Panc1 (cell line): ENCODE measurements at regions not wholly inside any gene's neighbourhood (a gene's known extent, or its start where the extent isn't known, plus 50 kb on each side); places are given as distances from the start of the nearest gene placed in this dataset.
"Not testable (repeated sequence)": the region's sequence is repeated elsewhere in the genome, so short reads cannot be mapped to it uniquely, and the experiment has no call there.

ENCODE experiments used
- ATAC-seq: fragments of 200-7000 bp; cut with Tn5 transposase; 2 replicates; pipeline ENCODE4 v1.9.1; 2020; ENCODE audit warnings: mild to moderate bottlenecking, moderate library complexity
- BruUV-seq: library from RNA; stranded (reverse); fragments of 400-500 nt; replicated peaks from 2 replicates; lab custom pipeline; 2021; lab: Mats Ljungman, UMichigan
- CTCF ChIA-PET: fragments of 300-600 bp; sonication (Branson Sonifier 250); formaldehyde crosslinking; loops from one replicate; lab custom pipeline; 2022; ENCODE audit warnings: antibody characterized with exemption; lab: Charles Lee
- POLR2A ChIA-PET: fragments of 300-600 bp; sonication (Branson Sonifier 250); formaldehyde crosslinking; loops from one replicate; lab custom pipeline; 2022; ENCODE audit warnings: antibody characterized with exemption; lab: Charles Lee
- DNase-seq: peaks from one replicate; pipeline ENCODE4 v3.0.0-alpha.2; 2010; ENCODE audit warnings: low read depth, low spot score
- H3K27ac ChIP-seq: 2 replicates; pipeline ENCODE4 v1.5.1; 2011; ENCODE audit warnings: mild to moderate bottlenecking, low read length, inconsistent platforms
- H3K27me3 ChIP-seq: fragments of 200-500 bp; sonication (Bioruptor generic); 2 replicates; pipeline ENCODE4 v1.6.0; 2014; ENCODE audit warnings: low read length, inconsistent platforms; ENCODE audit not compliant: control insufficient read depth, insufficient read depth
- H3K36me3 ChIP-seq: fragments of 200-500 bp; sonication (Bioruptor generic); 2 replicates; pipeline ENCODE4 v1.5.1; 2014; ENCODE audit warnings: inconsistent platforms, mild to moderate bottlenecking, low read length, moderate library complexity; ENCODE audit not compliant: control insufficient read depth, insufficient read depth
- H3K4me1 ChIP-seq: 2 replicates; pipeline ENCODE4 v1.5.1; 2011; ENCODE audit warnings: inconsistent platforms, mild to moderate bottlenecking, low read length, moderate library complexity; ENCODE audit not compliant: control insufficient read depth, insufficient read depth
- H3K4me3 ChIP-seq, 2 experiments: 2 replicates each; pipeline ENCODE4 v1.5.1; 2011 to 2012; ENCODE audit warnings: low read depth in 2 of 2, low read length in 2 of 2, mild to moderate bottlenecking in 2 of 2, inconsistent platforms in 1 of 2, moderate library complexity in 1 of 2
- H3K9me3 ChIP-seq: fragments of 200-500 bp; sonication (Bioruptor generic); 2 replicates; pipeline ENCODE4 v1.5.1; 2014; ENCODE audit warnings: low read depth, mild to moderate bottlenecking, inconsistent platforms, low read length, moderate library complexity; ENCODE audit not compliant: control insufficient read depth, insufficient read depth
- CTCF ChIP-seq: fragments of 450-650 bp; IDR thresholded peaks from 2 replicates; pipeline ENCODE4 v1.5.1; 2017; ENCODE audit warnings: mild to moderate bottlenecking
- POLR2AphosphoS5 ChIP-seq: IDR thresholded peaks from 2 replicates; pipeline ENCODE4 v1.6.1; 2012; ENCODE audit warnings: mild to moderate bottlenecking, low read depth, low read length, moderate library complexity
- REST ChIP-seq, 2 experiments: IDR thresholded peaks; 2 replicates each; pipeline ENCODE4 v1.6.1; 2011 to 2012; ENCODE audit warnings: low read depth in 2 of 2, control low read depth in 1 of 2, low read length in 1 of 2, mild to moderate bottlenecking in 1 of 2, moderate library complexity in 1 of 2; ENCODE audit not compliant: insufficient read depth in 1 of 2
- SIN3A ChIP-seq: IDR thresholded peaks from 2 replicates; pipeline ENCODE4 v1.6.1; 2012; ENCODE audit warnings: low read depth, mild to moderate bottlenecking, low read length, moderate library complexity, borderline replicate concordance; ENCODE audit not compliant: insufficient read depth
- TCF7L2 ChIP-seq: IDR thresholded peaks from 2 replicates; pipeline ENCODE4 v1.6.1; 2011; ENCODE audit warnings: mild to moderate bottlenecking, low read depth, low read length, inconsistent platforms
- in situ Hi-C: cut with HindIII; loops from 2 replicates; pipeline ENCODE4 v1.10.0; 2016; ENCODE audit warnings: low sequenced_read_pairs, low pct_unique_long_range_greater_than_20kb
- intact Hi-C: fragments of 100-400 bp; cut with micrococcal nuclease; formaldehyde crosslinking; loops from one replicate; pipeline ENCODE4 v1.10.0; 2022; ENCODE audit not compliant: unreplicated experiment

DNA sequence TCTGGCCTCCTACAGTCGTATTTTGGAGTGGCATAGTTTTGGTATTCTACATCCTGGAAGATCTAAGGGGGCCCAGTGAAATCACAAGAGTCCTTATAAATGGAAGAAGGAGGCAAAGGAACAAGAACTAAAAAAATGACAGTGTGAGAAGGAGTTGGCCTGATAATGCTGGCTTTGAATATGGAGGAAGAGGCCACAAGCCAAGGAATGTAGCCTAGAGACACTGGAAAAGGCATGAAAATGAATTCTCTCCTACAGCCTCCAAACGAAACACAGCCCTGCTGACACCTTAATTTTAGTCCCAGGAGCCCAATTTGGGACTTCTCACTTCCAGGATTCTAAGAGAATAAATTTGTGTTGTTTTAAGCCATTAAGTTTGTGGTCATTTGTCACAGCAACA lies 54.6 kb upstream of the LIPC start:
- in situ Hi-C loops, result no loop called here
- H3K36me3 ChIP-seq, result no peaks in the 10 kb centered on the region
- no peaks in the 10 kb centered on the region for H3K4me1 ChIP-seq
- CTCF ChIA-PET, result no interaction called here
- no peak overlapping the region for H3K27ac ChIP-seq
- DNase-seq (no peak), ATAC-seq (no peak)
- no TSS peak for BruUV-seq
- intact Hi-C loops, result no loop called here
- no peak for TF ChIP-seq REST (IDR thresholded peaks at IDR 0.05; ENCODE audit: insufficient read depth in 1 of 2, low read depth in 2 of 2, low read length in 1 of 2)
- no peak for TF ChIP-seq TCF7L2
- TF ChIP-seq POLR2AphosphoS5, result no peak
- TF ChIP-seq SIN3A, result no peak
- TF ChIP-seq CTCF, result no peak
- POLR2A ChIA-PET, result no interaction called here
- no peak overlapping the region for H3K4me3 ChIP-seq
- H3K9me3 ChIP-seq, result peaks cover 4% of the 10 kb centered on the region; the same call in 1 of the 2 replicates
- H3K27me3 ChIP-seq, result no peaks in the 10 kb centered on the region

- H3K27ac ChIP-seq, result no peak overlapping the region
- BruUV-seq, result no TSS peak
- TF ChIP-seq SIN3A (no peak), CTCF (no peak), TCF7L2 (no peak), REST (IDR thresholded peaks at IDR 0.05; ENCODE audit: insufficient read depth in 1 of 2, low read depth in 2 of 2, low read length in 1 of 2) (no peak), POLR2AphosphoS5 (no peak)
- no peaks in the 10 kb centered on the region for H3K4me1 ChIP-seq
- CTCF ChIA-PET, result interaction anchor here (0.6 kb wide), 1 partner anchor 93 kb away, joined by 11 read pairs; no protein-coding TSS in a partner anchor
- H3K9me3 ChIP-seq, result no peaks in the 10 kb centered on the region; the same call in 1 of the 2 replicates
- in situ Hi-C loops (no loop called here), intact Hi-C loops (no loop called here)
- ATAC-seq, result no peak
- H3K4me3 ChIP-seq, result no peak overlapping the region
- POLR2A ChIA-PET, result no interaction called here
- H3K36me3 ChIP-seq, result no peaks in the 10 kb centered on the region
- no peaks in the 10 kb centered on the region for H3K27me3 ChIP-seq
- no peak for DNase-seq
These were observed 53.3 kb upstream of the LIPC start for GRCh38 chr15:58378241-58379085.

DNA sequence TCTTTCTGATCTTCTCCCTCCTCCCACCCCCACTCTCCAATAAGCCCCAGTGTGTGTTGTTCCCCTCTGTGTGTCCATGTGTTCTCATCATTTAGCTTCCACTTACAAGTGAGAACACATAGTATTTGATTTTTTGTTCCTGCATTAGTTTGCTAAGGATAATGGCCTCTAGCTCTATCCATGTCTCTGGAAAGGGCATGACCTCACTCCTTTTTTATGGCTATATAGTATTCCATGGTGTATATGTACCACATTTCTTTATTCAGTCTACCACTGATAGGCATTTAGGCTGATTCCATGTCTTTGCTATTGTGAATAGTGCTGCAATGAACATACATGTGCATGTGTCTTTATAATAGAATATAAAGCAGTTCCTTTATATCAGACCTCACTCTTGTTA lies 52.3 kb upstream of the LIPC start:
- ATAC-seq, CTCF ChIA-PET, H3K4me1 ChIP-seq, in situ Hi-C loops, BruUV-seq, intact Hi-C loops, H3K9me3 ChIP-seq, H3K36me3 ChIP-seq, H3K27ac ChIP-seq, H3K27me3 ChIP-seq, DNase-seq, POLR2A ChIA-PET, H3K4me3 ChIP-seq: not testable (repeated sequence)
